ENCODE measurements at regions not wholly inside any gene's neighbourhood (a gene's known extent, or its start where the extent isn't known, plus 50 kb on each side); places are given as distances from the start of the nearest gene placed in this dataset.
"Not testable (repeated sequence)": the region's sequence is repeated elsewhere in the genome, so short reads cannot be mapped to it uniquely, and the experiment has no call there.

- DNase-seq, result no peak
Measured at GRCh38 chr2:239594772-239595608, 194.2 kb upstream of the HDAC4 start.

GRCh38 chr2:239594019-239594771 is 193.4 kb upstream of the HDAC4 start:
- no peak for DNase-seq

- no peak for DNase-seq
Measured at GRCh38 chr2:239593455-239593854, 192.6 kb upstream of the HDAC4 start.

- not testable (repeated sequence) for DNase-seq
Measured at GRCh38 chr2:239592629-239593290, 191.9 kb upstream of the HDAC4 start.

- no peak for DNase-seq
Measured at GRCh38 chr2:239590995-239591915, 190.4 kb upstream of the HDAC4 start.

GRCh38 chr2:239590276-239590675 is 189.5 kb upstream of the HDAC4 start:
- DNase-seq, result no peak

- DNase-seq, result no peak
Measured at GRCh38 chr2:239589833-239590232, 189.0 kb upstream of the HDAC4 start.

- no peak for DNase-seq
Measured at GRCh38 chr2:239589270-239589825, 188.5 kb upstream of the HDAC4 start.

GRCh38 chr2:239588451-239589269 is 187.8 kb upstream of the HDAC4 start:
- no peak for DNase-seq

- DNase-seq, result no peak
Measured at GRCh38 chr2:239587841-239588240, 187.0 kb upstream of the HDAC4 start.

GRCh38 chr2:239587311-239587731 is 186.5 kb upstream of the HDAC4 start:
- no peak for DNase-seq

- DNase-seq, result no peak
Measured at GRCh38 chr2:239586651-239587310, 186.0 kb upstream of the HDAC4 start.

- no peak for DNase-seq
Measured at GRCh38 chr2:239585422-239585821, 184.6 kb upstream of the HDAC4 start.

- DNase-seq, result no peak
Measured at GRCh38 chr2:239584986-239585385, 184.2 kb upstream of the HDAC4 start.

GRCh38 chr2:239583879-239584859 is 183.3 kb upstream of the HDAC4 start:
- no peak for DNase-seq

GRCh38 chr2:239583171-239583878 is 182.5 kb upstream of the HDAC4 start:
- no peak for DNase-seq

GRCh38 chr2:239582476-239582875 is 181.7 kb upstream of the HDAC4 start:
- DNase-seq, result no peak

- no peak for DNase-seq
Measured at GRCh38 chr2:239581352-239581901, 180.6 kb upstream of the HDAC4 start.

- DNase-seq, result no peak
Measured at GRCh38 chr2:239580199-239580527, 179.3 kb upstream of the HDAC4 start.
